ENCODE measurements at regions not wholly inside any gene's neighbourhood (a gene's known extent, or its start where the extent isn't known, plus 50 kb on each side); places are given as distances from the start of the nearest gene placed in this dataset.

- Histone ChIP-seq H3K4me3 (no peak overlapping the region), H3K36me3 (no peaks in the 10 kb centered on the region), H3K4me1 (no peaks in the 10 kb centered on the region), H3K27me3 (no peaks in the 10 kb centered on the region), H3K27ac (no peak overlapping the region), H3K9me3 (no peaks in the 10 kb centered on the region)
- no peak for TF ChIP-seq CTCF (IDR thresholded peaks at IDR 0.05)
- intact Hi-C loops (cut with DNase I), result no loop called here
- DNase-seq (ENCODE audit: low spot score in 2 of 2), result no peak
Measured at GRCh38 chrX:110964786-110965185, 131.2 kb upstream of the PAK3 start.

- Histone ChIP-seq H3K4me1 (no peaks in the 10 kb centered on the region), H3K36me3 (no peaks in the 10 kb centered on the region), H3K9me3 (no peaks in the 10 kb centered on the region), H3K27me3 (no peaks in the 10 kb centered on the region), H3K4me3 (no peak overlapping the region), H3K27ac (no peak overlapping the region)
- no peak for TF ChIP-seq CTCF (IDR thresholded peaks at IDR 0.05)
- no peak for DNase-seq (ENCODE audit: low spot score in 2 of 2)
- intact Hi-C loops (cut with DNase I), result no loop called here
Measured at GRCh38 chrX:110962451-110962850, 133.5 kb upstream of the PAK3 start.

- intact Hi-C loops (cut with DNase I), result no loop called here
- H3K27ac ChIP-seq, result no peak overlapping the region
- no peaks in the 10 kb centered on the region for H3K36me3 ChIP-seq
- H3K4me1 ChIP-seq, result no peaks in the 10 kb centered on the region
- no peaks in the 10 kb centered on the region for H3K27me3 ChIP-seq
- no peaks in the 10 kb centered on the region for H3K9me3 ChIP-seq
- no peak overlapping the region for H3K4me3 ChIP-seq
- no peak for DNase-seq (ENCODE audit: low spot score in 2 of 2)
- no peak for TF ChIP-seq CTCF (IDR thresholded peaks at IDR 0.05)
Measured at GRCh38 chrX:110955706-110956105, 140.3 kb upstream of the PAK3 start.

GRCh38 chrX:110954428-110955100, 141.4 kb upstream of the PAK3 start:
- TF ChIP-seq CTCF (IDR thresholded peaks at IDR 0.05), result no peak
- Histone ChIP-seq H3K27me3 (no peaks in the 10 kb centered on the region), H3K4me3 (no peak overlapping the region), H3K4me1 (no peaks in the 10 kb centered on the region), H3K36me3 (no peaks in the 10 kb centered on the region), H3K9me3 (no peaks in the 10 kb centered on the region), H3K27ac (no peak overlapping the region)
- DNase-seq (ENCODE audit: low spot score in 2 of 2), result no peak
- intact Hi-C loops (cut with DNase I), result no loop called here

- intact Hi-C loops (cut with DNase I), result no loop called here
- Histone ChIP-seq H3K9me3 (no peaks in the 10 kb centered on the region), H3K4me1 (no peaks in the 10 kb centered on the region), H3K27me3 (no peaks in the 10 kb centered on the region), H3K27ac (no peak overlapping the region), H3K36me3 (no peaks in the 10 kb centered on the region), H3K4me3 (no peak overlapping the region)
- DNase-seq (ENCODE audit: low spot score in 2 of 2), result no peak
- TF ChIP-seq CTCF (IDR thresholded peaks at IDR 0.05), result no peak
Measured at GRCh38 chrX:110951472-110952269, 144.3 kb upstream of the PAK3 start.
